Astrocyte of the cerebellum (primary cell): ENCODE measurements at regions not wholly inside any gene's neighbourhood (a gene's known extent, or its start where the extent isn't known, plus 50 kb on each side); places are given as distances from the start of the nearest gene placed in this dataset.

ENCODE experiments used
- DNase-seq: peaks from one replicate; pipeline ENCODE4 v3.0.0-alpha.2; 2011; ENCODE audit warnings: low read depth
- H3K4me3 ChIP-seq: 2 replicates; pipeline ENCODE4 v1.5.1; 2011; ENCODE audit warnings: mild to moderate bottlenecking, low read depth, low read length, moderate library complexity
- CTCF ChIP-seq: IDR thresholded peaks from 2 replicates; pipeline ENCODE4 v1.5.1; 2012; ENCODE audit warnings: low read length, low read depth, moderate library complexity, mild to moderate bottlenecking; ENCODE audit errors: missing control alignments
- in situ Hi-C: cut with HindIII; loops from 2 replicates; pipeline ENCODE4 v1.10.0; 2017; ENCODE audit warnings: low sequenced_read_pairs

- DNase-seq, result no peak
- no peak overlapping the region for H3K4me3 ChIP-seq
- in situ Hi-C loops, result no loop called here
- TF ChIP-seq CTCF, result no peak
These were observed 379.6 kb upstream of the PRR16 start for GRCh38 chr5:120084543-120084870.

GRCh38 chr5:120086081-120086480, 378.0 kb upstream of the PRR16 start:
- no peak overlapping the region for H3K4me3 ChIP-seq
- in situ Hi-C loops, result no loop called here
- no peak for TF ChIP-seq CTCF
- no peak for DNase-seq

- no peak overlapping the region for H3K4me3 ChIP-seq
- no peak for DNase-seq
- TF ChIP-seq CTCF, result no peak
- in situ Hi-C loops, result no loop called here
These were observed 375.7 kb upstream of the PRR16 start for GRCh38 chr5:120088412-120088811.

- TF ChIP-seq CTCF, result no peak
- in situ Hi-C loops, result no loop called here
- DNase-seq, result no peak
- no peak overlapping the region for H3K4me3 ChIP-seq
These were observed 375.3 kb upstream of the PRR16 start for GRCh38 chr5:120088836-120089235.

GRCh38 chr5:120091376-120091948, 372.6 kb upstream of the PRR16 start:
- TF ChIP-seq CTCF, result no peak
- in situ Hi-C loops, result no loop called here
- no peak for DNase-seq
- no peak overlapping the region for H3K4me3 ChIP-seq

- TF ChIP-seq CTCF, result no peak
- no peak overlapping the region for H3K4me3 ChIP-seq
- no peak for DNase-seq
- in situ Hi-C loops, result no loop called here
These were observed 371.5 kb upstream of the PRR16 start for GRCh38 chr5:120092649-120093048.

GRCh38 chr5:120093178-120093577, 370.9 kb upstream of the PRR16 start:
- DNase-seq, result no peak
- no peak overlapping the region for H3K4me3 ChIP-seq
- in situ Hi-C loops, result no loop called here
- no peak for TF ChIP-seq CTCF
